Breast epithelium (tissue), 4 donors: ENCODE measurements at regions not wholly inside any gene's neighbourhood (a gene's known extent, or its start where the extent isn't known, plus 50 kb on each side); places are given as distances from the start of the nearest gene placed in this dataset.

Source experiments
- DNase-seq, 2 donors: peaks; one replicate each; pipeline ENCODE4 v3.0.0-alpha.2; 2019; ENCODE audit warnings: low spot score in 2 of 2
- H3K27ac ChIP-seq, 2 donors: fragments of 200-600 bp; sonication (generic) in 1 of 2; one replicate each; pipeline ENCODE4 v1.5.1; 2016 to 2019; ENCODE audit warnings: mild to moderate bottlenecking in 1 of 2
- H3K27me3 ChIP-seq, 2 donors: fragments of 200-600 bp; sonication (generic) in 1 of 2; one replicate each; pipeline versions ENCODE4 v1.5.1 to v1.6.0; 2017 to 2019; ENCODE audit warnings: control low read depth in 1 of 2, mild to moderate bottlenecking in 1 of 2
- H3K36me3 ChIP-seq: fragments of 200-600 bp; one replicate; pipeline ENCODE4 v1.5.1; 2019
- H3K4me1 ChIP-seq, 2 donors: fragments of 200-600 bp; sonication (generic); one replicate each; pipeline ENCODE4 v1.5.1; 2016 to 2019; ENCODE audit warnings: control low read depth in 1 of 2
- H3K4me3 ChIP-seq, 3 donors: fragments of 200-600 bp; sonication (generic); 1 replicate in 2 of 3; 2 replicates in 1 of 3; pipeline ENCODE4 v1.5.1; 2016 to 2019; ENCODE audit warnings: mild to moderate bottlenecking in 3 of 3, moderate library complexity in 2 of 3
- H3K9me3 ChIP-seq, 2 donors: fragments of 200-600 bp; sonication (generic) in 1 of 2; one replicate each; pipeline ENCODE4 v1.5.1; 2016 to 2019; ENCODE audit warnings: control low read depth in 1 of 2
- CTCF ChIP-seq, 3 donors: fragments of 450-650 bp; IDR thresholded peaks; one replicate each; pipeline ENCODE4 v1.5.1; 2016 to 2017; ENCODE audit warnings: antibody characterized with exemption in 3 of 3, mild to moderate bottlenecking in 3 of 3, moderate library complexity in 3 of 3
- POLR2A ChIP-seq: fragments of 450-650 bp; IDR thresholded peaks from one replicate; pipeline ENCODE4 v1.6.1; 2016; ENCODE audit warnings: antibody characterized with exemption, mild to moderate bottlenecking, moderate library complexity
- POLR2AphosphoS5 ChIP-seq, 3 donors: sonication (generic); formaldehyde crosslinking; IDR thresholded peaks; one replicate each; pipeline ENCODE4 v1.6.1; 2017; ENCODE audit warnings: antibody characterized with exemption in 3 of 3
- intact Hi-C: fragments of 100-400 bp; cut with DNase I; formaldehyde crosslinking; loops from one replicate; pipeline ENCODE4 v1.15.1; 2023; ENCODE audit warnings: low total_unique reads

GRCh38 chr1:58017641-58018040 is 528.9 kb downstream of the OMA1 start:
- no peak overlapping the region for H3K27ac ChIP-seq
- H3K9me3 ChIP-seq, result no peaks in the 10 kb centered on the region
- TF ChIP-seq POLR2AphosphoS5 (IDR thresholded peaks at IDR 0.05) (no peak), POLR2A (no peak), CTCF (IDR thresholded peaks at IDR 0.05) (no peak)
- H3K27me3 ChIP-seq, result no peaks in the 10 kb centered on the region
- H3K4me3 ChIP-seq, result no peak overlapping the region
- no peaks in the 10 kb centered on the region for H3K36me3 ChIP-seq
- no peaks in the 10 kb centered on the region for H3K4me1 ChIP-seq
- no peak for DNase-seq
- intact Hi-C loops, result no loop called here

DNA sequence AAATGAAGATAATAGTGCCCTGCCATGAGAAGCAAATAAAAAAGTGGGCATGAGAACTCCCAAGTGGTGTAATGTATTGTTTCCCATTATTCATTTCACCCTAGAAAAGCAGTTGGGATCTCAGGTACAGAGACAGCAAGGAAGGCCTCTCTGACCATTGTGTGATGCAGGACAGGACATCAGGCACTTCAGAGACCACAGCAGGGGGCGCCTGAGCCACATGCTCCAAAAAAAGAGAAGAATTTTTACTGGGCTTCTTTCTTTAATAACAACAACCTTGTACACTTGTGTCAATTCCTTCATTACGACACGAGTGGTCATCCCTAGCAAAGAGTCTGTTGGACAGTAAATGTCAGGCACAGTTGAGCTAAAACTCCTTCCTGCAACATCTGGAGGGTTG is 533.3 kb downstream of the OMA1 start:
- no peak for DNase-seq
- H3K4me1 ChIP-seq, result no peaks in the 10 kb centered on the region
- no peaks in the 10 kb centered on the region for H3K9me3 ChIP-seq
- H3K36me3 ChIP-seq, result no peaks in the 10 kb centered on the region
- no peak overlapping the region for H3K27ac ChIP-seq
- H3K27me3 ChIP-seq, result no peaks in the 10 kb centered on the region
- TF ChIP-seq POLR2AphosphoS5 (IDR thresholded peaks at IDR 0.05) (no peak), POLR2A (no peak), CTCF (IDR thresholded peaks at IDR 0.05) (no peak)
- H3K4me3 ChIP-seq, result no peak overlapping the region
- intact Hi-C loops, result no loop called here

GRCh38 chr1:58011978-58012377 is 534.5 kb downstream of the OMA1 start:
- no peak overlapping the region for H3K4me3 ChIP-seq
- no peaks in the 10 kb centered on the region for H3K9me3 ChIP-seq
- no peaks in the 10 kb centered on the region for H3K36me3 ChIP-seq
- no peak overlapping the region for H3K27ac ChIP-seq
- TF ChIP-seq POLR2AphosphoS5 (IDR thresholded peaks at IDR 0.05), result no peak
- no peak for TF ChIP-seq CTCF (IDR thresholded peaks at IDR 0.05)
- TF ChIP-seq POLR2A, result no peak
- DNase-seq, result no peak
- no peaks in the 10 kb centered on the region for H3K4me1 ChIP-seq
- intact Hi-C loops, result no loop called here
- H3K27me3 ChIP-seq, result no peaks in the 10 kb centered on the region

GRCh38 chr1:58006421-58007046 is 540.0 kb downstream of the OMA1 start:
- intact Hi-C loops, result no loop called here
- H3K27ac ChIP-seq, result no peak overlapping the region
- TF ChIP-seq CTCF (IDR thresholded peaks at IDR 0.05) (no peak), POLR2A (no peak), POLR2AphosphoS5 (IDR thresholded peaks at IDR 0.05) (no peak)
- no peaks in the 10 kb centered on the region for H3K9me3 ChIP-seq
- DNase-seq, result no peak
- H3K4me1 ChIP-seq, result no peaks in the 10 kb centered on the region
- H3K36me3 ChIP-seq, result no peaks in the 10 kb centered on the region
- H3K27me3 ChIP-seq, result no peaks in the 10 kb centered on the region
- no peak overlapping the region for H3K4me3 ChIP-seq

GRCh38 chr1:58005212-58005611 is 541.3 kb downstream of the OMA1 start:
- Histone ChIP-seq H3K27ac (no peak overlapping the region), H3K27me3 (no peaks in the 10 kb centered on the region), H3K4me1 (no peaks in the 10 kb centered on the region), H3K9me3 (no peaks in the 10 kb centered on the region), H3K36me3 (no peaks in the 10 kb centered on the region), H3K4me3 (no peak overlapping the region)
- TF ChIP-seq CTCF (IDR thresholded peaks at IDR 0.05), result no peak
- TF ChIP-seq POLR2A, result no peak
- no peak for TF ChIP-seq POLR2AphosphoS5 (IDR thresholded peaks at IDR 0.05)
- no peak for DNase-seq
- intact Hi-C loops, result no loop called here
